ENCODE measurements at regions not wholly inside any gene's neighbourhood (a gene's known extent, or its start where the extent isn't known, plus 50 kb on each side); places are given as distances from the start of the nearest gene placed in this dataset.
"Not testable (repeated sequence)": the region's sequence is repeated elsewhere in the genome, so short reads cannot be mapped to it uniquely, and the experiment has no call there.

GRCh38 chr9:90213045-90213444 lies 429.6 kb downstream of the DIRAS2 start:
- TF ChIP-seq POLR2A (IDR thresholded peaks at IDR 0.05; ENCODE audit: low read length); GATA1 (IDR thresholded peaks at IDR 0.05; ENCODE audit: low read depth, low read length): not testable (repeated sequence)
